Stimulated activated naive B cell treated with anti-CD40 and anti-IgM and Interleukin-4, amounts not matched to agents 10 μg/mL and 1 μg/mL and 100 μg/mL, for 72 hours (primary cell): ENCODE measurements at regions not wholly inside any gene's neighbourhood (a gene's known extent, or its start where the extent isn't known, plus 50 kb on each side); places are given as distances from the start of the nearest gene placed in this dataset.

Experiments used
- ATAC-seq, 2 donors: fragments of 150-1000 bp; cut with Tn5 transposase; replicated peaks; 2 replicates each; pipeline ENCODE4 v1.10.0; 2021; ENCODE audit warnings: moderate library complexity in 1 of 2
- DNase-seq: peaks from one replicate; pipeline ENCODE4 v3.0.0; 2021
- H3K27ac Mint-ChIP-seq: one replicate; pipeline ENCODE4 v1.8.0; 2022; ENCODE audit warnings: mild to moderate bottlenecking, mixed read lengths
- H3K27me3 Mint-ChIP-seq, 2 donors: one replicate each; pipeline ENCODE4 v1.8.0; 2022; ENCODE audit warnings: mixed read lengths in 2 of 2
- H3K36me3 Mint-ChIP-seq, 2 donors: one replicate each; pipeline ENCODE4 v1.8.0; 2022; ENCODE audit warnings: mixed read lengths in 2 of 2, mild to moderate bottlenecking in 1 of 2
- H3K4me1 Mint-ChIP-seq, 2 donors: one replicate each; pipeline ENCODE4 v1.8.0; 2022; ENCODE audit warnings: mixed read lengths in 2 of 2, mild to moderate bottlenecking in 1 of 2
- H3K4me3 Mint-ChIP-seq, 2 donors: one replicate each; pipeline ENCODE4 v1.8.0; 2022; ENCODE audit warnings: mild to moderate bottlenecking in 2 of 2, mixed read lengths in 2 of 2, moderate library complexity in 1 of 2
- H3K9me3 Mint-ChIP-seq, 2 donors: one replicate each; pipeline ENCODE4 v1.8.0; 2022; ENCODE audit warnings: mixed read lengths in 2 of 2, mild to moderate bottlenecking in 1 of 2

DNA sequence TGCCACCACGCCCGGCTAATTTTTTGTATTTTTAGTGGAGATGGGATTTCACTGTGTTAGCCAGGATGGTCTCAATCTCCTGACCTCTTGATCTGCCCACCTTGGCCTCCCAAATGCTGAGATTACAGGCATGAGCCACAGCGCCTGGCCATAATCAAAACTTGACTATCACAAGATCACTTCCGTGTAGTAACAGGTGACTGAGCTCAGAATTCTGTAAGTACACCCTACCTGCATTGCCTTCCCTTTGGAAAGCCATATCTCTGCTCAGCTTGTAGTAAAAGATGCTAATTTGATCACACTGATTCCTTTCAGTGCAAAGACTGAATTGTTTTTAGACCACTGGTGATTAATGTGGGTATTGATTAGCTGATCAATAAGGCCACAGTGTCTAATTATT, 167.1 kb downstream of the SHOX2 start:
- H3K27ac Mint-ChIP-seq, result no peak overlapping the region
- DNase-seq (no peak), ATAC-seq (no peak)
- H3K27me3 Mint-ChIP-seq, result no peaks in the 10 kb centered on the region
- H3K9me3 Mint-ChIP-seq, result no peaks in the 10 kb centered on the region
- no peaks in the 10 kb centered on the region for H3K36me3 Mint-ChIP-seq
- no peaks in the 10 kb centered on the region for H3K4me1 Mint-ChIP-seq
- H3K4me3 Mint-ChIP-seq, result no peak overlapping the region

DNA sequence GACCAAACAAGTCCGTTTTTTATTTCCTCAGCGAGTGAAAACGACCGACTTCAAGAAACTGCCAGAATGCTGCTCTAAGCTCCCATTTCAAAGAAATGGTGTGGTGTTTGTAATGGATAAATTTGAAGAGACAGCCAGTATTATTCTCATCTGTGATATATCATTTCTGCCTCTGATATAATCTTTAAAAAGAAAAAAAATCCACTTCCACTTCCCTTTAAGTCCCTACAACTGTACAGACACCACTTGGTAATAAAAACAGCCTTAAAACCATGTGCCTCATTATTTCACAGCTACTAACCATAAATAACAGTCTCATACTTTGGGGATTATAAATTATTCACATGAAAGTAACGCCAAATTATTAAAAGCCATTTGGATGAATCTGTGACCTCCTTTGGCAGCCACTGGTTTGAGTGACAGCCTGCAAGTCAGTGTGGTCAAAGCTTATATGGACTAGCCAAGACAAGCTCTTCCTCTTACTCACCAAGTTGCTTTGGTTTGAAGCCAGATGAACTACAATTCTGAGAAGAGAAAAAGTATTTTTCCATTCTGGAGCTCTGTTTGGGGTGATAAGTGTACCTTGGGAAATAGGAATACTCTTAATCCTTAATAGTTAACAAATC, 168.0 kb downstream of the SHOX2 start:
- H3K27ac Mint-ChIP-seq, result no peak overlapping the region
- ATAC-seq (no peak), DNase-seq (no peak)
- no peaks in the 10 kb centered on the region for H3K9me3 Mint-ChIP-seq
- H3K4me1 Mint-ChIP-seq, result no peaks in the 10 kb centered on the region
- H3K36me3 Mint-ChIP-seq, result no peaks in the 10 kb centered on the region
- H3K4me3 Mint-ChIP-seq, result no peak overlapping the region
- no peaks in the 10 kb centered on the region for H3K27me3 Mint-ChIP-seq

DNA sequence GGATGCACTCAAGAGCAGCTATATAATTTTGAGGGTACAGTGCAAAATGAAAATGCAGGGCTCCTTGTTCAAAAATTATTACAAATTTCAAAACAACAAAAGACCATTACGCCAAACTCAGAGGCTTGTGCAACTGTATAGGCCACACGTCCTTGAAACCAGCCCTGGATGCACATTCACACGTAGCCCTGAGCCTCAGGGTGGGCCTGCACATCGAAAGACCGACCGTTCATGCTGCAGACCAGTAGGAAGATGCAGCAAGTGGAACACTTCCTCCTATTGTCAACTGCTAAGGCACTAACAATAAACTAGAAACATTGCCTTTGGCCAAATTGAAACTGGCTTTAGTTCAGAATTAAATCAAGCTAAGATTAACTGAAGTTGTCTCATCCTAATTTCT, 174.7 kb downstream of the SHOX2 start:
- Mint-ChIP-seq H3K4me1 (no peaks in the 10 kb centered on the region), H3K36me3 (no peaks in the 10 kb centered on the region), H3K4me3 (no peak overlapping the region), H3K27ac (no peak overlapping the region), H3K27me3 (no peaks in the 10 kb centered on the region), H3K9me3 (no peaks in the 10 kb centered on the region)
- DNase-seq (no peak), ATAC-seq (no peak)

DNA sequence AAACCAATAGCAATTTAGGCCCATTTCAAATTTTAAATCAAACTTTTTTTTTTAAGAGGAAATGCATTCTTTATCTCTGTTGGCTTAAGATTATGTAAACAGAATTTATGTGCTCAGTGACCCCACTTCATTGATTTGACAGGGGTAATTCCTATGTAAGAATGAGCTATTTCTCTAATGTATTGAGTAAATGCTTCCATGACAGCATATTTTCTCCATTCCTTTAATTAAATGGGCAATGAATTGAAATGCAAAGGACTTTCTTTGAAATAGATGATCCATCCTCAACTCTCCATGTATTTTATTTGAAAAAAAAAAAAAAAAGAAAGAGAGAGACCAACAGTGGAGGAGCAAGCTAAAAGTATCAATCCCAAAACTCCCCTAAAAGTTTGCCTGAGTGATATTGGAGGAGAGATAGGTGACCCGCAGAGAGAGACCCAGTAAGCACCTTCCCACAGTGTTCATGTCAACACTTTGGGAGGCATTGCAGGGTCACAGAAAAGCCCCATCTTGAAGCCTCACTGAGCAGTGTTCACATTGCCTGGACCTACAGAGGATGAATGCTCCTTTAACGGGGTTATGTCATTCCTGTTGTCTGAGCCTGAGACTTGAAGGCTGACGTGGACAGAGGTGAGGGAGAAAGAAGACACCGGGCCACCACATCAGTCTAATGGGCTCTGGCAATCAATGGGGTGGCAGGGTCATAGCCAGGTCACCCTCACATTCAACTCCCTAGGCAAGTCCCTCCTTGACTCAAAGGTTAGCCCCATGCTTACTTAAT, 176.0 kb downstream of the SHOX2 start:
- Mint-ChIP-seq H3K27me3 (no peaks in the 10 kb centered on the region), H3K36me3 (no peaks in the 10 kb centered on the region), H3K9me3 (no peaks in the 10 kb centered on the region), H3K4me3 (no peak overlapping the region), H3K27ac (no peak overlapping the region), H3K4me1 (no peaks in the 10 kb centered on the region)
- ATAC-seq (no peak), DNase-seq (no peak)

DNA sequence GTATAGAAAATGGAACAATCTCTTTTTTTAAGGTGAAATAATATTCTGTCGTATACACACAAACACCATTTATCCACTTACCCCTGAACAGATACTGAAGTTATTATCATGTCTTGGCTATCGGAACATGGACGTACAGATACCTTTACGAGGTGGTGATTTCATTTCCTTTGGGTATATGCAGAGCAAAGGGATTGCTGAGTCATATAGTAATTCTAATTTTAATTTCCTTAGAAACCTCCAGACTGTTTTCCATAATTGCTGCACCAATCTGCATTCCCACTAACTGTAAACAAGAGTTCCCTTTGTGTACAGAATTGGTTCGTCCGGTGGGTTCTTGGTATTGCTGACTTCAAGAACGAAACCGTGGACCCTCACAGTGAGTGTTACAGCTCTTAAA, 179.4 kb downstream of the SHOX2 start:
- Mint-ChIP-seq H3K4me1 (no peaks in the 10 kb centered on the region), H3K36me3 (no peaks in the 10 kb centered on the region), H3K27me3 (no peaks in the 10 kb centered on the region), H3K9me3 (no peaks in the 10 kb centered on the region), H3K4me3 (no peak overlapping the region), H3K27ac (no peak overlapping the region)
- no peak for ATAC-seq
- no peak for DNase-seq

DNA sequence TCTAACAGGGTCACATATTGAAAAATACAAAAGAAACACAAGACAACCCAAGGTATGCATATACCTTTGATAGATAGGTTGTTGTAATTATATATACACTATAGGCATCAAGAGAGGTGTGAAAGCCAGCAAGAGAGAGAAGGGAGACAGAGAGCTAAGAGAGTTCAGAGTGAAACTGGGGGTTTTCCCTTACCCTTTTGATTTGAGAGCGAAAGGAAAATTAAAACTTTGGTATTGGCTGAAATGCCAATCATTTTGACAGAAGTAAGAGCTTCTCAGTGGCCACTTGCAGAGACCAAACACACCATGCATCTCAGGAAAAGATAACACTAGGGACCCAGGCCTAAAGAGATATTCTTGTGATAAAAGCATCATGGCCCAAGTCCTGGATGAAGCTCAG, 183.6 kb downstream of the SHOX2 start:
- H3K27ac Mint-ChIP-seq, result no peak overlapping the region
- H3K4me1 Mint-ChIP-seq, result no peaks in the 10 kb centered on the region
- DNase-seq (no peak), ATAC-seq (peak; percentile 31 to 39)
- H3K9me3 Mint-ChIP-seq, result no peaks in the 10 kb centered on the region
- H3K4me3 Mint-ChIP-seq, result no peak overlapping the region
- H3K27me3 Mint-ChIP-seq, result peaks cover 0 to 4% of the 10 kb centered on the region in 2 donors
- no peaks in the 10 kb centered on the region for H3K36me3 Mint-ChIP-seq

DNA sequence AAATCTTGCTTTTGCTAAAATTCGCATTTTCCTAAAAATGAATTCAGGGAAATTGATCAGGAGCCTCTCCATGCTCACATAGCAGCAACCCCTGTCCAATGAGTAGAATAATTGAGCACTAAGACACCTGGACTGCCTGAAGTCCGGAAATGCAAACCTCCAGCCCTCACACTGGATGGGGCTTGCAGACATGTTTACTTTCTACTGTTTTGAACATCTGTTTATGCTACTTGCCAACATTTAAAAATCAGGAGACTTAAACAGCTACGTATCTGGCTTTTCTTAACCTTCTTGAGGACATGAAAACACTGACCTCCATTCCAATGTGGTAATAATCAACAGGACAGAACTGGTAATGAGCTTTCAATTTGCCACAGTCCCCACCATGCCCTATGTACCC, 184.4 kb downstream of the SHOX2 start:
- no peak overlapping the region for H3K27ac Mint-ChIP-seq
- H3K27me3 Mint-ChIP-seq, result peaks cover 0 to 4% of the 10 kb centered on the region in 2 donors
- ATAC-seq (no peak), DNase-seq (no peak)
- no peaks in the 10 kb centered on the region for H3K9me3 Mint-ChIP-seq
- no peaks in the 10 kb centered on the region for H3K36me3 Mint-ChIP-seq
- no peak overlapping the region for H3K4me3 Mint-ChIP-seq
- H3K4me1 Mint-ChIP-seq, result no peaks in the 10 kb centered on the region

DNA sequence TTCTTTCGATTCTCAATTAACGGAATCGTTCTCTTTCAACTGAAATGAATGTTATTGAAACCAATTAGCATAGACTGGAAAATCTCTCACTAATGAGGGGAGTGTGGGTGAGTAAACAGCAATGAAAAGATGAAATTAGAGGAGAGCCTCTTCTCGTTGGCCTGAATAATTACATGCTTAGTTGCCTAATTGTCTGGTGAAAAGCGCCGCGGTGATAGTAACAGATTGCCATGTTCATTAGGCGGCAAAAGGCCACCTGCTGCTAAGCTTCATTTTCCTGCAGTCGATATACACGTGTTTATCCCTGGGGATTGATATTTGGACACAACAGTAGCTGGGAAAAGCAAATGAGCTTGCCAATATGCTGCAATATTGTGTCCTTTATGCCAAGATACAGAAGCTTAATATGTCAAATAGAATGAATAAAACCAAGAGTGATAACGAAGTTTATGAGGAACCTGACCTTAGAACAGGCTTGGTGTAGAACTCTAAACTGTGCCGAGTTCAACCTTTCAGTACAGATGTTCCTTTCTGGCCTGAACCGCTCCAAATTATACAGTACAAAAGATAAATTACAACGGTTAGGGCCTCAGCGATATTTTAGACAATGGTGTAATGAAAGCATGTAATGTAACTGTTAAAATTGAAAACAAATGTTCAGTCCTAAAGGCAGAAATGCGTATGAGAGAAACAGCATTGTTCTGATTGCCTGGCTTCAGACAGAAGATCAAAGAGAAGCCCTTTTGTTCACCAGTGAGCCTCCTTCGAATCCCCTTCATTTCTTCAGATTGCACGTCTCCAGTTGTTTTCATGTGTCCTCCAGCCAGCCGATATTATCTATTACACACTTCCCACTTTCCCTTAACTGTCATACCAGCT, 185.2 kb downstream of the SHOX2 start:
- no peaks in the 10 kb centered on the region for H3K36me3 Mint-ChIP-seq
- no peaks in the 10 kb centered on the region for H3K4me1 Mint-ChIP-seq
- no peak overlapping the region for H3K4me3 Mint-ChIP-seq
- peaks cover 0 to 4% of the 10 kb centered on the region in 2 donors for H3K27me3 Mint-ChIP-seq
- no peak for DNase-seq
- ATAC-seq, result no peak
- H3K9me3 Mint-ChIP-seq, result no peaks in the 10 kb centered on the region
- H3K27ac Mint-ChIP-seq, result no peak overlapping the region

DNA sequence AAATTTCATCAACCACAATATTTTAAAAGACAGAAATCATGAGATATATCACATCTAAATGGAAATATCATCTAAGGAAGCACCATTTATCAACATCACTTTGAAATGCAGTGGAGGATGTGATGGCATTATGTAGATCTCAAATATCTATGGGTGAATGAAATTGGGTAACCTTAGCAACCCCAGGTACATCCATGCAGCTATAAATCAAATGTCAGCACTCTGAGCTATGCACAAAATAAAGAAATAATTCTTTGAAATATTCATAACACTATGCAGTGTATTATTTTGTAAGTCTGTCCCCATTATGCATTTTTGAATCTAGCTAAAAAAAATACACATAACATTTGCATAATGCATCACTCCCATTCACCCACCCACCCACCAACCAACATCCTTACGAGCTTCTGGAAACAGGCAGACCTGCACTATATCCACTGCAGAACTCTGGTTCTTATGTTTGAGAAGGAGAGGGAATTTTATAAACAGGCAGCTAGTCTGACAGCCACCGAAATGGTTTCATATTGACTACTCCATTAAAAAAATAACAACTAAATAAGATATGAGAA, 186.8 kb downstream of the SHOX2 start:
- H3K9me3 Mint-ChIP-seq, result no peaks in the 10 kb centered on the region
- no peaks in the 10 kb centered on the region for H3K36me3 Mint-ChIP-seq
- no peak for DNase-seq
- no peak overlapping the region for H3K27ac Mint-ChIP-seq
- H3K4me1 Mint-ChIP-seq, result no peaks in the 10 kb centered on the region
- no peak for ATAC-seq
- H3K4me3 Mint-ChIP-seq, result no peak overlapping the region
- H3K27me3 Mint-ChIP-seq, result peaks cover 0 to 4% of the 10 kb centered on the region in 2 donors

DNA sequence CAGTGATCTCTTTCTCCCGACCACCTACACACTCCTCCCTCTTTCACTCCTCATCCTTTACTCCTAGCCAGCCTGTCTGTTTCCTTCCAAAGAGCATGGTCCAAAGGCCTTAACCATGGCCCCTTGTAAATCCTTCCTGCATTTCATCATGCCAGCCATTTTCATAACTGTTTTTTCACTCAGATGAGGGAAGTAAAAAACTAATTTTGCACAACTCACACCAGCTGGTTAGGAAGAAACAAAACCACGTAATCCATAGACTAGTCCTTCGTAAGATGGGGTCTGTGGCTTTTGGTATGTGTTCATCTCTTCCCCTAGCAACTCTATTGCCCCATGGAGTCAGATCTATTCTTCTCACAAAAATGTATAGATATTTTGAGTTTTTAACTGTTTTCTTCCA, 187.8 kb downstream of the SHOX2 start:
- H3K4me3 Mint-ChIP-seq, result no peak overlapping the region
- no peak for DNase-seq
- H3K27ac Mint-ChIP-seq, result no peak overlapping the region
- H3K4me1 Mint-ChIP-seq, result no peaks in the 10 kb centered on the region
- H3K36me3 Mint-ChIP-seq, result no peaks in the 10 kb centered on the region
- no peak for ATAC-seq
- no peaks in the 10 kb centered on the region for H3K9me3 Mint-ChIP-seq
- H3K27me3 Mint-ChIP-seq, result peaks cover 0 to 4% of the 10 kb centered on the region in 2 donors

DNA sequence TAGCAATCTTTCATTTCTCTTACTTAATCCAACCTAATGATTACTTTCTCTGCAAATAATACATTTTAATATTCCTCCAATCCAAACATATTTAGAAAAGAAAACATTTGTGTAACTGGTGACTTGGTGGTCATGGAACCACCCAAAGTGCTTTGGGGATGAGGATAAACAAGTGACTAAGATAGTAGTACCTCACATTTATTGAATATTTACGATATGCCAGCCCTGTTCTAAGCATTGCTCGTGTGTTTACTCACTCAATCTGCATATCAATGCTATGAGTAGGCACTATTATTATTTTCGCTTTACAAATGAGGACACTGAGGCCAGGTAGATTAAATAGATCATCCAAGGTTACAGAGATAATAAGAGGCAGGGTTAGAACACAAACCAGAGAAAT, 189.5 kb downstream of the SHOX2 start:
- H3K9me3 Mint-ChIP-seq, result no peaks in the 10 kb centered on the region
- peaks cover 0 to 4% of the 10 kb centered on the region in 2 donors for H3K27me3 Mint-ChIP-seq
- ATAC-seq, result no peak
- H3K27ac Mint-ChIP-seq, result no peak overlapping the region
- no peak overlapping the region for H3K4me3 Mint-ChIP-seq
- no peaks in the 10 kb centered on the region for H3K4me1 Mint-ChIP-seq
- H3K36me3 Mint-ChIP-seq, result no peaks in the 10 kb centered on the region
- DNase-seq, result no peak

DNA sequence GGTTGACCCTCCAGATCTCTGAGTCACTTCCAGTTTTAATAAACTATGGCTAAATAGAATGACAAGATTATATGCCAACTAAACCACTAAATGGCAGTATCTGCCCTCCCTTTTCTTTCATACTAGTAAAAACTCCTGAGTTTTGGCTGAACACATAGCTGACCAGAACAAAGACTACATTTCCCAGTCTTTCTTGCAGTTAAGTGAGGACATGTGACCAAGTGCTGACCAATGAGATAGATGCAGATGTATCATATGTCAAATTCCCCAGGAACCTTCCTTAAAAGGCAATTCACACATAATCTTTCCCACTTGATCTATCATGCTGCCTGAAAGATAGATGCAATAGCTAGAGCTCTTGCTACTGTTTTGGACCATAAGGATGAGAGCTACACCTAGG, 191.3 kb downstream of the SHOX2 start:
- H3K27ac Mint-ChIP-seq, result no peak overlapping the region
- H3K4me1 Mint-ChIP-seq, result no peaks in the 10 kb centered on the region

DNA sequence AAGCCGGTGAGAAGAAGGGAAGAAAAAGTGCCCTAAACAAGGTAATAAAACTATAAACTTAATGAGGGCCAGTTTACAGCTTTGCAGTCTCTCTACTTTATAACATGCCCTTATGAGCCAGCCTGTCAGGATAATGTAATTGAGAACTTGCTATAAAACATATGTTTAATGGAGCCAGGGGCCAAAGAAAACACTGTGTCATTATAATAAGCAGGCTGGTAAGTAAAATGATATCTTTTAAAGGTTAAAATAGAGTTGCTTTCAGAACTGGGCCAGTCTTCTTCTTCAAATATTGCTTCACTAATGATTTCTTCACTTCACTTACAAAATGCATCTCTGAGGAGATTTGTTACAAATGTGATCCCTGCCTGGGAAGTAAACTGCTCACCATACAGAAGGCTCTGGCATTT, 192.5 kb downstream of the SHOX2 start:
- DNase-seq (no peak), ATAC-seq (no peak)
- Mint-ChIP-seq H3K4me1 (no peaks in the 10 kb centered on the region), H3K36me3 (no peaks in the 10 kb centered on the region), H3K4me3 (no peak overlapping the region), H3K9me3 (peaks cover 0 to 3% of the 10 kb centered on the region in 2 donors), H3K27ac (no peak overlapping the region), H3K27me3 (peaks cover 0 to 6% of the 10 kb centered on the region in 2 donors)

More for the DNA sequence above, 191.3 kb downstream of the SHOX2 start:
- Mint-ChIP-seq H3K36me3 (no peaks in the 10 kb centered on the region), H3K9me3 (no peaks in the 10 kb centered on the region), H3K27me3 (peaks cover 0 to 4% of the 10 kb centered on the region in 2 donors), H3K4me3 (no peak overlapping the region)
- ATAC-seq (no peak), DNase-seq (no peak)
